IPS-18a (cell line): ENCODE measurements at regions not wholly inside any gene's neighbourhood (a gene's known extent, or its start where the extent isn't known, plus 50 kb on each side); places are given as distances from the start of the nearest gene placed in this dataset.
A peak's percentile ranks its signal among the peaks of the same experiment; 100 is the strongest.

Experiments used
- H3K27ac ChIP-seq: one replicate; pipeline ENCODE4 v1.5.1; 2013; ENCODE audit warnings: low read length
- H3K27me3 ChIP-seq: one replicate; pipeline ENCODE4 v1.6.1; 2013; ENCODE audit warnings: mild to moderate bottlenecking, low read length; ENCODE audit not compliant: control insufficient read depth, insufficient read depth
- H3K36me3 ChIP-seq: one replicate; pipeline ENCODE4 v1.6.1; 2013; ENCODE audit warnings: low read depth, low read length; ENCODE audit not compliant: control insufficient read depth
- H3K4me1 ChIP-seq: one replicate; pipeline ENCODE4 v1.6.1; 2013; ENCODE audit warnings: low read depth, low read length; ENCODE audit not compliant: control insufficient read depth
- H3K4me3 ChIP-seq: one replicate; pipeline ENCODE4 v1.5.1; 2013; ENCODE audit warnings: low read length
- H3K9ac ChIP-seq: one replicate; pipeline ENCODE4 v1.6.1; 2013; ENCODE audit warnings: mild to moderate bottlenecking, low read length, moderate library complexity
- H3K9me3 ChIP-seq: one replicate; pipeline ENCODE4 v1.6.1; 2013; ENCODE audit warnings: low read depth, low read length; ENCODE audit not compliant: control insufficient read depth

GRCh38 chr12:107895966-107896365, 121.5 kb downstream of the ASCL4 start:
- Histone ChIP-seq H3K27ac (no peak overlapping the region), H3K36me3 (no peaks in the 10 kb centered on the region), H3K27me3 (no peaks in the 10 kb centered on the region), H3K4me3 (no peak overlapping the region), H3K4me1 (no peaks in the 10 kb centered on the region), H3K9ac (no peak overlapping the region), H3K9me3 (no peaks in the 10 kb centered on the region)

- Histone ChIP-seq H3K36me3 (no peaks in the 10 kb centered on the region), H3K27ac (no peak overlapping the region), H3K4me1 (no peaks in the 10 kb centered on the region), H3K4me3 (no peak overlapping the region), H3K27me3 (peaks cover 28% of the 10 kb centered on the region), H3K9me3 (no peaks in the 10 kb centered on the region), H3K9ac (no peak overlapping the region)
Measured at GRCh38 chr12:107900588-107900987, 126.1 kb downstream of the ASCL4 start.

DNA sequence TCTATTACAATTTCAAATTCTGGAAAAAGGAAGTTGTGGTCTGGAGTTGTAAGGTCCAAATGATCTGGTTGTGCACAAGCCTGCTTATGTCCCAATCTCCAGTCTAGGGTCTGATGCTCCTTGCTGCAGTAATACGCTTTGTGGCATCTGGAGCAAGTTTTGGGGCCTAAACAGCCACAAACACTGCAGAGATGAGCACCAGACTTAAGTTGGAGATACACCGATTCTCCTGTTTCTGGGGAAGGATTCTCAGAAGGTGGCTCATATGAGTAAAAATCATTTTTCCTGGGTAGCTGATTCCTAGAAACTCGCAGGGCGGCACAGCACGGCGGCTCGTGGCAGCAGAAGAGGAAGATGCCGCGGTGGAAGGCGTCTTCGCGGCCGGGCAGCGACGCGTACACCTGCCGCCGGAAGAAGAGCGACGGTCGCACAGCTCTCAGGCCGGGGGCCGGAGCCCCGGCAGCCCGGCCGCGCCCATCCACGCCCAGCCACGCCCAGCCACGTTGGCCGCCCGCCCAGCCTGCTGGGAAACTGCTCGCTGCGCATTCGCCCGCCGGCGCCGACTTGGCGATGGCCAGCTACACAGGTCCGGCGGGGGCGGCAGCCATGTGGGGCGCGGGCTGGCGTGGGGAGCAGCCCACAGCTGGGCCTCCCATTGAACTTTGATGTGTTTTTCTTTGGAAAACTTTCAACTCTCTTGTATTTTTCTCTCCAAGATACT, 129.0 kb downstream of the ASCL4 start:
- peaks cover 57% of the 10 kb centered on the region for H3K27me3 ChIP-seq
- H3K9me3 ChIP-seq, result no peaks in the 10 kb centered on the region
- H3K36me3 ChIP-seq, result no peaks in the 10 kb centered on the region
- H3K9ac ChIP-seq, result peak overlapping the region; percentile 40
- peak overlapping the region; percentile 69 for H3K4me3 ChIP-seq
- H3K4me1 ChIP-seq, result no peaks in the 10 kb centered on the region
- H3K27ac ChIP-seq, result no peak overlapping the region

GRCh38 chr12:107906707-107907106, 132.2 kb downstream of the ASCL4 start:
- Histone ChIP-seq H3K9ac (no peak overlapping the region), H3K9me3 (no peaks in the 10 kb centered on the region), H3K4me3 (no peak overlapping the region), H3K4me1 (no peaks in the 10 kb centered on the region), H3K27me3 (peaks cover 67% of the 10 kb centered on the region), H3K36me3 (no peaks in the 10 kb centered on the region), H3K27ac (no peak overlapping the region)

DNA sequence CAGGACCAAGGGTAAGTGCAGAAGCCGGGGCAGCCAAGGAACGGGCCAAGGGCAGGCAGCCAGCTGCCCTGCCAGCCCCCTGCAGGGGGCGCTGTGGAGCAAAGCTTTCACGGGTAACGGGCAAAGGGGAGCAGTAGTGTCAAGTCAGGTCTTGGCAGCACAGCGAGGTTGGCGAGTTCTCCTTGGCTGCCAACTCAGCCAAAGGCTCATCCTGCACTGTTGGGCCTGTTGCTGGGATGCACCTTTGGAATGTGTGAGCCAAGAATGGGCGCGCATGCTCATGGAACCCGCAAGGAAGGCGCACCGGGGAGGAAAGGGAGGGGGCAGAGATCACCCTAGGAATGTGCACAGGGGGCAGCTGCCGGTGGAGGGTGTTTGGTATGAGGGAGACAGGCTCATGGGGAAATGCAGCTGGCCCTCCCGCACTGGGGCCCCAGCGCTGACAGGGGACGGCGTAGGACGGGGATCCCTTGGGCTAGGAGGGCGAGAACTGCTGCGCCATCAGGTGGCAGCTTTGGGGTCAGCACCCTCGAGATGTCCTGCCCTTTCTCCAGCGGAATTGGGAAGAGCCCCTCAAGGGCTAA, 138.0 kb downstream of the ASCL4 start:
- Histone ChIP-seq H3K4me3 (peak overlapping the region; percentile 71), H3K9ac (no peak overlapping the region), H3K27me3 (peaks cover 20% of the 10 kb centered on the region), H3K27ac (no peak overlapping the region), H3K4me1 (no peaks in the 10 kb centered on the region), H3K36me3 (no peaks in the 10 kb centered on the region), H3K9me3 (no peaks in the 10 kb centered on the region)

DNA sequence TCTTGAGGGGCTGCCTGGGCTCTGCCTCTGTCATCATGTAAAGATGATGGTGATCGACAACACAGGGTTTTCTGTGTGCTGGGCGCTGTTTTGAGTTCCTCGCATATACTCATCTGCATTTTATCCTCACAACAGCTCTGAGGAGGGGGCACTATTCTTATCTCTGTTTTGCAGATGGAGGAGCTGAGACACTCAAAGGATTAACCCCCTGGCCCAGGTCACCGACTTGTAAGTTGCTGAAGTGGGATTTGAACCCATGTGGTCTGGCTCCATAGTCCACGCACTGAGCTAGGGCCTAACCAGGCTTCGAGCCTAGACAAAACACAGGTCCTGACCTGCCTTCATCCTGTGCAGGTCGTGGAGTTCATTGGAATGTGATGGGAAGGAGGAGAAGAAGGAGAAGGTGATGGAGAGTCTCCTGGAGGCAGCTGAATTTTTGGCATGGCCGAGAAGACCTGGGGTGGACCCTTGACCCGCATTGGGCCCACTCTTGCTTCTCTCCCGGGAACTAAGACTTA, 140.0 kb downstream of the ASCL4 start:
- Histone ChIP-seq H3K27ac (no peak overlapping the region), H3K9ac (no peak overlapping the region), H3K27me3 (peaks cover under 1% of the 10 kb centered on the region), H3K4me3 (no peak overlapping the region), H3K4me1 (no peaks in the 10 kb centered on the region), H3K36me3 (no peaks in the 10 kb centered on the region), H3K9me3 (no peaks in the 10 kb centered on the region)

- Histone ChIP-seq H3K9me3 (no peaks in the 10 kb centered on the region), H3K4me1 (no peaks in the 10 kb centered on the region), H3K4me3 (no peak overlapping the region), H3K36me3 (no peaks in the 10 kb centered on the region), H3K9ac (no peak overlapping the region), H3K27ac (no peak overlapping the region), H3K27me3 (no peaks in the 10 kb centered on the region)
Measured at GRCh38 chr12:107917912-107918800, 143.7 kb downstream of the ASCL4 start.

DNA sequence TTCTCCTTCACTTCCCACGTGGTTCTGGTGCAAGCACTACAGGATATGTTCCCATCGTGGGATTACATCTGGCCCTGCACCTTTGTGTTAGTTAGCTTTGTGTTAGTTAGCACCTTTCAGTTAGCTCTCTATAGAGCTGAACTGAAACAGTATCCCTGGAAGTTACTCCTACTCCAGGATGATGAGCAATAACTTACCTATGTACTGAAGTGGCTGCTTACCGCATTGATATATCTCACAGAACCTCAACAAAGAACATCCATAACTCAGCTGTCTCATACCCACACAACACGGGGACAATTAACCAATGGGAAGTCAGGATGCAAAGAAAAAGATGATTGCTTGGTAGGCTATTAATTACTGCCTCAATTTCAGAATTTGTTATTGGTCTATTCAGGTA, 146.6 kb downstream of the ASCL4 start:
- H3K36me3 ChIP-seq, result no peaks in the 10 kb centered on the region

DNA sequence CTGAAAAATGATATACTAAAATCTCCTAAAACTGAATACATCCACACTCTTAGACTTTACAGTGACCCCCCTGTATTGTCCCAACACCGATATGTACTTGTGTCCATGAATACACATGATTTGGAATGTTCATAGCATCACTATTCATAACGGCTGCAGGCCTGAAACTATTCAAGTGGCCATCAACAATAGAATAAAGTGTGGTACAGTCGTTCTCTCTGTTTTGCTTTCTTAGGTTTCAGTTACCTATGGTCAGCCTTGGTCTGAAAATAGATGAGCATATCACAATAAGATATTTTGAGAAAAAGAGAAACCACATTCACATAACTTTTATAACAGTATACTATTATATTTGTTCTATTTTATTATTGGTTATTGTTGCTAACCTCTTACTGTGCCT, 150.6 kb downstream of the ASCL4 start:
- Histone ChIP-seq H3K9me3 (no peaks in the 10 kb centered on the region), H3K9ac (no peak overlapping the region), H3K36me3 (no peaks in the 10 kb centered on the region), H3K27me3 (no peaks in the 10 kb centered on the region), H3K4me1 (no peaks in the 10 kb centered on the region), H3K27ac (no peak overlapping the region), H3K4me3 (no peak overlapping the region)

More for the DNA sequence above, 146.6 kb downstream of the ASCL4 start:
- Histone ChIP-seq H3K9me3 (no peaks in the 10 kb centered on the region), H3K27ac (no peak overlapping the region), H3K4me3 (no peak overlapping the region), H3K27me3 (no peaks in the 10 kb centered on the region), H3K4me1 (no peaks in the 10 kb centered on the region), H3K9ac (no peak overlapping the region)

DNA sequence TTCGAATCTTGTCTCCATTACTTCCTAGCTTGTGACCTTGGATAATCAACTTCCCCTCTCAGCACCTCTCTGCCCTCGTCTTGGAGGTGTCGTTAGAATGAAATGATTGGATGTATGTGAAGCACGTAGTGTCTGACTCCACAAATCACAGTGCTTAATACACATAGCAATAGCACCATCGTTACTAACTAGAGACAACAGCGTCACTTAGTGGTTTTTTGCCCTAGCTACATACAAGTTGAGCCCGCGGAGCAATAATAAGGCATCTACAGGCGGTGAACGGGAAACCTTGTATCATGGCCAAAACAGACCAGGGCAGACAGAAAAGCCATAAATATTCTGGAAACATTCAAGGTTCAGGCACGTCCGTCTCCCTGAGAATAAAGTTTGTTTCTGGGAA, 154.9 kb downstream of the ASCL4 start:
- Histone ChIP-seq H3K27me3 (no peaks in the 10 kb centered on the region), H3K9me3 (no peaks in the 10 kb centered on the region)

GRCh38 chr12:107931761-107932160, 157.3 kb downstream of the ASCL4 start:
- Histone ChIP-seq H3K27ac (no peak overlapping the region), H3K4me3 (no peak overlapping the region), H3K27me3 (no peaks in the 10 kb centered on the region), H3K4me1 (no peaks in the 10 kb centered on the region), H3K9ac (no peak overlapping the region), H3K36me3 (no peaks in the 10 kb centered on the region), H3K9me3 (no peaks in the 10 kb centered on the region)

More for the DNA sequence above, 154.9 kb downstream of the ASCL4 start:
- Histone ChIP-seq H3K9ac (no peak overlapping the region), H3K36me3 (no peaks in the 10 kb centered on the region), H3K4me1 (no peaks in the 10 kb centered on the region), H3K27ac (no peak overlapping the region), H3K4me3 (no peak overlapping the region)
